HL-60 (cell line): ENCODE measurements at regions not wholly inside any gene's neighbourhood (a gene's known extent, or its start where the extent isn't known, plus 50 kb on each side); places are given as distances from the start of the nearest gene placed in this dataset.

ENCODE experiments used
- DNase-seq, 2 experiments: peaks; one replicate each; pipeline ENCODE4 v3.0.0-alpha.2; 2010 to 2020; ENCODE audit warnings: low read depth in 1 of 2, low spot score in 1 of 2
- H3K27ac ChIP-seq: fragments of 250-450 bp; sonication (Bioruptor Pico); replicated peaks from 2 replicates; pipeline ENCODE4 v1.5.1; 2020; ENCODE audit warnings: mild to moderate bottlenecking, moderate library complexity
- H3K27me3 ChIP-seq: fragments of 250-450 bp; sonication (Bioruptor Pico); 2 replicates; pipeline ENCODE4 v1.5.1; 2021; ENCODE audit warnings: mild to moderate bottlenecking, moderate library complexity; ENCODE audit not compliant: insufficient read depth, poor library complexity, severe bottlenecking
- H3K4me3 ChIP-seq: replicated peaks from 2 replicates; pipeline ENCODE4 v1.5.1; 2011; ENCODE audit warnings: mild to moderate bottlenecking, control low read depth, low read length; ENCODE audit not compliant: insufficient read depth
- CTCF ChIP-seq: IDR thresholded peaks from one replicate; pipeline ENCODE4 v1.5.1; 2011; ENCODE audit warnings: low read length, control low read depth, inconsistent platforms; ENCODE audit not compliant: insufficient read depth
- GABPA ChIP-seq: IDR thresholded peaks from 2 replicates; pipeline ENCODE4 v1.6.1; 2012; ENCODE audit warnings: low read depth
- POLR2AphosphoS5 ChIP-seq: IDR thresholded peaks from 2 replicates; pipeline ENCODE4 v1.6.1; 2012; ENCODE audit warnings: low read depth
- SPI1 ChIP-seq: IDR thresholded peaks from 2 replicates; pipeline ENCODE4 v1.6.1; 2012; ENCODE audit warnings: low read depth, mild to moderate bottlenecking, borderline replicate concordance
- TF ChIP-seq, protein P1 (sequence below): IDR thresholded peaks from 2 replicates; pipeline ENCODE4 v1.6.1; 2012; ENCODE audit warnings: low read depth; ENCODE audit not compliant: insufficient replicate concordance

GRCh38 chr15:25510146-25510545 is 71.3 kb upstream of the UBE3A start:
- Histone ChIP-seq H3K4me3 (no peak overlapping the region), H3K27ac (no peak overlapping the region), H3K27me3 (peaks cover 2% of the 10 kb centered on the region)
- TF ChIP-seq POLR2AphosphoS5 (no peak), SPI1 (no peak), CTCF (no peak)
- no peak for DNase-seq

GRCh38 chr15:25509703-25510102 is 70.9 kb upstream of the UBE3A start:
- no peak for DNase-seq
- Histone ChIP-seq H3K27ac (no peak overlapping the region), H3K27me3 (peaks cover 2% of the 10 kb centered on the region), H3K4me3 (no peak overlapping the region)
- TF ChIP-seq, protein P1, sequence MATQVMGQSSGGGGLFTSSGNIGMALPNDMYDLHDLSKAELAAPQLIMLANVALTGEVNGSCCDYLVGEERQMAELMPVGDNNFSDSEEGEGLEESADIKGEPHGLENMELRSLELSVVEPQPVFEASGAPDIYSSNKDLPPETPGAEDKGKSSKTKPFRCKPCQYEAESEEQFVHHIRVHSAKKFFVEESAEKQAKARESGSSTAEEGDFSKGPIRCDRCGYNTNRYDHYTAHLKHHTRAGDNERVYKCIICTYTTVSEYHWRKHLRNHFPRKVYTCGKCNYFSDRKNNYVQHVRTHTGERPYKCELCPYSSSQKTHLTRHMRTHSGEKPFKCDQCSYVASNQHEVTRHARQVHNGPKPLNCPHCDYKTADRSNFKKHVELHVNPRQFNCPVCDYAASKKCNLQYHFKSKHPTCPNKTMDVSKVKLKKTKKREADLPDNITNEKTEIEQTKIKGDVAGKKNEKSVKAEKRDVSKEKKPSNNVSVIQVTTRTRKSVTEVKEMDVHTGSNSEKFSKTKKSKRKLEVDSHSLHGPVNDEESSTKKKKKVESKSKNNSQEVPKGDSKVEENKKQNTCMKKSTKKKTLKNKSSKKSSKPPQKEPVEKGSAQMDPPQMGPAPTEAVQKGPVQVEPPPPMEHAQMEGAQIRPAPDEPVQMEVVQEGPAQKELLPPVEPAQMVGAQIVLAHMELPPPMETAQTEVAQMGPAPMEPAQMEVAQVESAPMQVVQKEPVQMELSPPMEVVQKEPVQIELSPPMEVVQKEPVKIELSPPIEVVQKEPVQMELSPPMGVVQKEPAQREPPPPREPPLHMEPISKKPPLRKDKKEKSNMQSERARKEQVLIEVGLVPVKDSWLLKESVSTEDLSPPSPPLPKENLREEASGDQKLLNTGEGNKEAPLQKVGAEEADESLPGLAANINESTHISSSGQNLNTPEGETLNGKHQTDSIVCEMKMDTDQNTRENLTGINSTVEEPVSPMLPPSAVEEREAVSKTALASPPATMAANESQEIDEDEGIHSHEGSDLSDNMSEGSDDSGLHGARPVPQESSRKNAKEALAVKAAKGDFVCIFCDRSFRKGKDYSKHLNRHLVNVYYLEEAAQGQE, result no peak
- TF ChIP-seq GABPA (no peak), SPI1 (no peak), CTCF (no peak), POLR2AphosphoS5 (no peak)

DNA sequence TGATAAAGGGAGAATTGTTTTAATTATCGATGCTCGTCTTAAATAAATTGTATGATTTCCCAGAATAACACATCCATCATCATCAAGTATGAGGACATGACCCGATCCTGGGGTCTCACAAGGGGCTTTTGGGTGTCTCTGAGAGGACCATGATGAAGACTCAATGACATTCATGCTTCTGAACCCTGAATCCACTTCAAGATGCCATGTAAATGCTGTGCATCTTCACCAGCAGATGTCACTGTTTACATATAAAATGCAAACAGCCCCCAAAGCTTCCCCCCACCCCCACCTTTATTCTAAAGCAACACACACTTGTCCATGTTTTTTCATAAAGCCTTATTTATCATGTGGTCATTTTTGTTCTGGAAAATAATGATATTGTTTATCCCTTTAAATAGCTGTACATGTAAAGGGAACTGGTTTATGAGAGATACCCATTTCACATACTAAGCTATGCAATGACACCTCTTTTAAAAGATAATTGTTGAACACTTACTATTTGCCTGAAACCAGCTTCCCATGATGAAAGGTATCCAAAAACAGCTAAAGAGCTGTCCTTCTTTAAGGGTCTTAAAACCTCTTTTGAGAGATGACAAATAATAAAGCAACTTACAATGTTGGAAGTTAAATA is 69.7 kb upstream of the UBE3A start:
- DNase-seq, result peak in 1 of 2 experiments; percentile 3
- peak; percentile 41 for TF ChIP-seq CTCF
- TF ChIP-seq, protein P1, result no peak
- Histone ChIP-seq H3K27me3 (peaks cover 2% of the 10 kb centered on the region), H3K4me3 (no peak overlapping the region), H3K27ac (no peak overlapping the region)

GRCh38 chr15:25504307-25504706 is 65.5 kb upstream of the UBE3A start:
- TF ChIP-seq GABPA, result no peak
- TF ChIP-seq, protein P1, result no peak
- TF ChIP-seq POLR2AphosphoS5, result no peak
- no peak for TF ChIP-seq CTCF
- no peak for TF ChIP-seq SPI1
- Histone ChIP-seq H3K27me3 (peaks cover 2% of the 10 kb centered on the region), H3K4me3 (no peak overlapping the region), H3K27ac (no peak overlapping the region)
- no peak for DNase-seq
